Endothelial cell of hepatic sinusoid (primary cell): ENCODE measurements at regions not wholly inside any gene's neighbourhood (a gene's known extent, or its start where the extent isn't known, plus 50 kb on each side); places are given as distances from the start of the nearest gene placed in this dataset.

ENCODE experiments used
- in situ Hi-C: cut with HindIII; loops from 2 replicates; pipeline ENCODE4 v1.10.0; 2017; ENCODE audit warnings: low sequenced_read_pairs

DNA sequence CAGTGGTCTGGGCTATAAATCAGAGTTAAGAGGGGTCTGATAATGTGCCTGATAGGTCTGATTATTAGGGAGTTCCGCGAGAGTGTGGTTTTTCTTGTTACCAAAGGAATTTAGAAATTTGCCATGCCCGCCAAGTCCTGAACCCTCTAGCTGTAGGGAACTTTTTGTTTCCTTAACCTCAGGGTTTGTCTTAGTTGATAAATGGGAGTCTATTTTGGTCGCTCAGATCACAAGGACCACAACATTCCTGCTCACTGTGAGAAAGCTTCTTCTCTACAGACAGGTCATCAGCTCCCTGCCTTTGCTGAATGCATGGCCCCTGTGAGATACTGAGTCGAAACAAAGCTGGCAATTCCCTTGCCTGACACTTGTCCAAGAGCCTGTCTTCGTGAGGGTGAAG lies 497.8 kb downstream of the HS3ST4 start:
- in situ Hi-C loops = no loop called here

GRCh38 chr16:26194526-26194925 lies 502.8 kb downstream of the HS3ST4 start:
- in situ Hi-C loops = no loop called here

GRCh38 chr16:26195225-26195624 lies 503.5 kb downstream of the HS3ST4 start:
- in situ Hi-C loops = no loop called here

- in situ Hi-C loops = no loop called here
These were observed 504.6 kb downstream of the HS3ST4 start for GRCh38 chr16:26196310-26196709.

- in situ Hi-C loops = no loop called here
These were observed 505.0 kb downstream of the HS3ST4 start for GRCh38 chr16:26196802-26197201.

DNA sequence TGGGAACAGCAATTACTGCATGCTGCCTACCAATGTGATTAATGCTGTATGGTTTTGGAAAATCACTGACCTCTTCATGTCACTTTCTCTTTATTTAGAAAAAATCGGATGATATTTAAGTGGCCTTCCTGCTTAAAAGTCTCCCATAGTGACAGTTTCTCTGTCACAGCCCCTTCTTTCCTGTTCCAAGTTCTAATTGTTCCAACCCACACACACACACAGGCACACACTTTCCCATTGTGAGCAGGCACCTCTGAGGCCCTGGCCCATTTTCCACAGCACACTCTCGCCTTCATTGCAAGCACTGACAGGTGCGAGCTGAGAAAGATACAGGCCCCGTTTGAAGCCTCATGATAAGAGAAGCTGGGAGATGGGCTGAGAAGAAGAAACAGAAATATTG lies 505.9 kb downstream of the HS3ST4 start:
- in situ Hi-C loops = no loop called here

DNA sequence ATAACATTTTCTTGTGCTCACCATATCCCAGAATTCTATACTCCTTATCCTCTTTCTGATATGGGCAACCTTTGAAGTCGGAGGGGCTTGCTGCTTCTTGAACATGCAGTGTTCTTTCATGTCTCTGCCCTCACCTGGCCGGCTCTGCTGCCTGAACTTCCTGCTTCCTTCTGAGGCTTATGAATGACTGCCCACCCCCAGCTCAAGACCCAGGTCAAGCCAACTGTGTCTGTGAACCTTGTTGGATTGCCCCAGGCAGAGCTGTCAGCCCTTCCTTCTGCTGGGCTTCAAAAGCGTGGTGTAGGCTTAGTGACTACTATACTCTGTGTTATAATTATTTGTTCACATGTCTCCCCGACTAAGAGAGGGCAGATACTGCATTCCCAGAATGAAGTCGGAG lies 506.5 kb downstream of the HS3ST4 start:
- in situ Hi-C loops = no loop called here

DNA sequence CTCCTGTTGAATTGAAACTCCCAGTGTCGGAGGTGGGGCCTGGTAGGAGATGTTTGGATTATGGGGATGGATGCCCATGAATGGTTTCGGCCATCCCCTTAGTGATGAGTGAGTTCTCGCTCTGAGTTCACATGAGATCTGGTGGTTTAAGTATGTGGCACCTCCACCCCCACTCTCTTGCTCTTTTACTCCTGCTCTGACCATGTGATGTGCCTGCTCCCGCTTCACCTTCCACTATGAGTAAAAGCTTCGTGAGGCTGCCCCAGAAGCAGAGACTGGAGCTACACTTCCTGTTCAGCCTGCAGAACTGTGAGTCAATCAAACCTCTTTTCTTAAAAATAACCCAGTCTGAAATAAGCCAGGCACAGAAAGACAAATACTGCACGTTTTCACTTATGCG lies 512.4 kb downstream of the HS3ST4 start:
- in situ Hi-C loops = no loop called here

- in situ Hi-C loops = no loop called here
These were observed 519.8 kb downstream of the HS3ST4 start for GRCh38 chr16:26211542-26211941.

DNA sequence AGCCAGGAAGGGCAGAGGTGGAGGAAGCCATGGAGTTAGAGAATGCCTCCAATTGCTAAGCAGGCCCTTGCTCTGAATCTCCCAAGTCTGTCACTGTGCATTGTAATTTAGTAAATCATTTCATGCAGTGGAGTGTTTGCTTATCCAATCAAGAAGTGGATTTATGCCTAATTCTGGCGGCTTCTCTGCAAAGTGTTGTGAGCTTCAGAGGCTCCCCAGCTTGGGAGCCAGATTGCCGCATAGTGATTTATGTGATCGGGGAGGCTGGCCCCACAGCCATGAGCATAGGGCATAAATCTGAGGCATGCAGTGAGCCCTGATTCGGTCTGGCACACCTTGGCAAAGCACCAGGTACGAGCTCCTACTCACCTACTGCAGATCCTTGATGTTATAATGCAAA lies 520.8 kb downstream of the HS3ST4 start:
- in situ Hi-C loops = no loop called here

GRCh38 chr16:26214581-26215174 lies 522.9 kb downstream of the HS3ST4 start:
- in situ Hi-C loops = no loop called here

GRCh38 chr16:26220894-26221293 lies 529.1 kb downstream of the HS3ST4 start:
- in situ Hi-C loops = no loop called here

DNA sequence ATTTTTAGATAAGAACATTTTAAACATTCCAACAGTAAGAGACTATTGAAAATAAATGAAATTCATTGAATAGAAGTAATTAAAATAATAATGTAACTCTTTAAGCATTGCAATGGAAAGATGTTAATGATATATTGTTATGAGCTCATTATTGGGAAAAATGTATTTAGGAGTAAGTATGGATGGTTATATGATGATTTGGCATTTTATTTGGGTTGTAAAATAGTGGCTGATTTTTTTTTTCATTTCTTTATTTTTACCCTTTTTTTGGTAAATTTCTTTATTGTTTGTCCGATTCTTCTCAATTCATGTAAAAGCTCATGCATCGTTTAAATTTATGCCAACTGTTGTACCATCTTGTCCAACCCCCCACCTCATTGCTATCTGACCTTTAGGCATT lies 539.9 kb downstream of the HS3ST4 start:
- in situ Hi-C loops = no loop called here

GRCh38 chr16:26240807-26241206 lies 549.0 kb downstream of the HS3ST4 start:
- in situ Hi-C loops = no loop called here

GRCh38 chr16:26247063-26247462 lies 555.3 kb downstream of the HS3ST4 start:
- in situ Hi-C loops = no loop called here

- in situ Hi-C loops = no loop called here
These were observed 560.8 kb downstream of the HS3ST4 start for GRCh38 chr16:26252598-26252997.

GRCh38 chr16:26261621-26262020 lies 569.9 kb downstream of the HS3ST4 start:
- in situ Hi-C loops = no loop called here

DNA sequence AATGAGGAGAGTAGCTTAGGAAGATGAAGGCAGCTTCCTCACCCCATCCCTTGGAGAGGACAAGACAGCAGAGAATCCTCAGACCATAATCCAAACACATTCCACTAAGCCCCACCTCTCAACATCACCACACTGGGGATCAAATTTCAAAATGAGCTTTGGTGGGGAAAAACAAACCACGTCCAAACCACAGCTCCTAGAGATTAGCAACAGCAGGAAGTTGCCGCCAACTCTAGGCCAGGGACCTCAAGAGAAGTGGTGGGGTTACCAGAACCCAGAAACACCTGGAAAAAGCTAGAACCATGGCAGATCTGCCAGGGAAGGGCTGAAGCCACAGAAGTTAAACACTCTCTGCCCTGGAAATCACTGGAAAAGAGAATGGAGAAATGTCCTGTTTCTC lies 571.6 kb downstream of the HS3ST4 start:
- in situ Hi-C loops = no loop called here

- in situ Hi-C loops = no loop called here
These were observed 575.9 kb downstream of the HS3ST4 start for GRCh38 chr16:26267641-26268040.

DNA sequence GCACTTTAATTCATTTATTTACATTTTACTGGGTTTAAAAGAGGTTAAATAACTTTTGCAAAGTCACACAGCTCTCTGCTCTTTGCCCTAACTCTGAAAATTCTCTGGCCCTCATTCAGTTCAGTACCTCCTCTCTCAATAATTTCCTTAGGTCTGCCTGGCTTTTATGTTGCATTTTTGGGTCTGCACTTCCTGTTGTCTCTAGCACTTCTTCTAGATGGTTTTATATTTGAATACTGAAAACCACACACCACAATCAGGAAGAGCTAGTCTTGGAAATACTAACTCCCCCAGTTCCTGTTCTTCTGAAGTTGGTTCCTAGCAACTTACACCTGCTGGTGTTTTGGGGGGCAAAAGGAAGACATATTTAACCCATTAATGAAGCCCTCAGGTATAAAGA lies 577.9 kb downstream of the HS3ST4 start:
- in situ Hi-C loops = no loop called here

GRCh38 chr16:26273607-26274006 lies 581.8 kb downstream of the HS3ST4 start:
- in situ Hi-C loops = no loop called here

GRCh38 chr16:26275021-26275590 lies 583.3 kb downstream of the HS3ST4 start:
- in situ Hi-C loops = no loop called here

DNA sequence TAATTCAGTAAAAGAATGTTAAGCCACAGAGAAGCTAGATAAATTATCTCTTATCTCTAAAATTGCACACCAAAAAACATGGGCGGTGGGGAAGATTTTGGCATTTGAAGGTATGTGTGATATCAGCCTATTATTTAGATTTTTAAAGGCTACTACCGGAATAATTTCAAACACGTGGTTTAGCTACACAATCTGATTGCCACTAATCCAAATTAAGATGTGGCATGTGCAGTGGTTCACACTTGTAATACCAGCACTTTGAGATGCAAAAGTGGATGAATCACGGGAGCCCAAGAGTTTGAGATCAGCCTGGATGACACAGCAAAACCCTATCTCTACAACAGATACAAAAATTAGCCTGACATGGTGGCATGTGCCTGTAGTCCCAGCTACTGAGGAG lies 584.5 kb downstream of the HS3ST4 start:
- in situ Hi-C loops = no loop called here
